Stimulated activated CD4-positive, alpha-beta T cell treated with anti-CD3 and anti-CD28 coated beads, Interleukin-12 subunit alpha, Interleukin-12 subunit beta, amount 100 ng/mL, for 48 hours (primary cell): ENCODE measurements at regions not wholly inside any gene's neighbourhood (a gene's known extent, or its start where the extent isn't known, plus 50 kb on each side); places are given as distances from the start of the nearest gene placed in this dataset.

Source experiments
- DNase-seq, 3 donors: peaks; one replicate each; pipeline ENCODE4 v3.0.0-alpha.2; 2020; ENCODE audit warnings: low read depth in 2 of 3, low spot score in 1 of 3

GRCh38 chr7:22565315-22565811 lies 65.4 kb upstream of the STEAP1B start:
- DNase-seq = no peak

GRCh38 chr7:22564511-22565045 lies 64.6 kb upstream of the STEAP1B start:
- DNase-seq = no peak

DNA sequence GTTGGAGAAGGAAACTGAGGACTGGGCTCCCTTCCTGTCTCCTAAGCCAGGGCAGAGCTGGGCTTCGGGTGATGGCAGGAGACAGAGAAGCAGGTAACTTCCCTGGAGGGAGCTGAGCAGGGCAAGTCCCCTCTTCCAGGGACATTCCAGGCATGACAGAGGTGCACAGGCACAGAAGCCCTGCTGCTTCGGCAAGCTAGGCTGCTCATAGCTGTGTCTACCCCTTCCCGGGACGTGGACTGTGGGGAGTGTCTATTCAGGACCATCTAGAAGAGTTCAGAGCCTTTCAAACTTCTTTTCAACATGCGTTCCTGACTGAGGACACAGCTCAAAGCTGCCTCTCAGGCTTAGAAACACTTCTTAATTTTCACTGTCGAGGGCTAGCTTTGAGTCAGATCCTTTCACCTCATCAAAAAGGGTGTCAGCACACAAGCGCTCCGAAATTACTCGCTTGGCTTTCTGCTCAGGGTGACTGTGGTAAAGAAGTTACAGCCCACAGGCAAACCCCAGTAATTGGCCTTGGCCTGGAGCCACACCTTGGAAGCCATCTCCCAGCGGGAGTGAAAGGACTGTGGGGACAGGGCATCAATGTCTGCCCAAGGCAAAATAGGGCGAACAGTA lies 63.7 kb upstream of the STEAP1B start:
- DNase-seq = peak in 1 of 3 donors; percentile 24

GRCh38 chr7:22563032-22563501 lies 63.1 kb upstream of the STEAP1B start:
- DNase-seq = no peak

- no peak for DNase-seq
Observed at GRCh38 chr7:22561895-22562593, 62.1 kb upstream of the STEAP1B start.

DNA sequence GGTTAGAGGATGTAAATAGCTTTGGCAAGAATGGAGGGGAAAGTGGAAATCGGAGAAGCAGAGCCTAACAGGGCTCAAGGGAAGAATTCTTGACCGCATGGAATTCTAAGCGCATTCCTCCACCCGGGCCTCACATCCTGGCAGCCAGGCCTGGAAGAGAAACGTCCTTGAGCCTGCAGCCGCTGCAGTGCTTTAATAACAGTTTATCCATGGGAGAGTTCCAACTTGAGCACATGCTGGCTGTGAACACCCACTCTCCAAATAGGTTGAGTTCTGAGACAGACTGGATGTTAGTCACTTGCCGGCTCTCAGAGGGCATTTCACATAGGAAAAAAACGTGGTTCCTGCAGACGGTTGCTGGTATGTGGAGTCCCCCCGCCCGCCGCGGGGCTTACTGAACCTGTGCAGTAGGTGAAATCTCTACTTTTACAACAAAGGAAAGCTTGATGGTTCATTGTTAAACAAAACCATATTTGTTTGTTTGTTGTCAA lies 61.4 kb upstream of the STEAP1B start:
- no peak for DNase-seq

GRCh38 chr7:22559829-22560489 lies 60.0 kb upstream of the STEAP1B start:
- DNase-seq = peak; percentile 34 to 63 (median 51)

DNA sequence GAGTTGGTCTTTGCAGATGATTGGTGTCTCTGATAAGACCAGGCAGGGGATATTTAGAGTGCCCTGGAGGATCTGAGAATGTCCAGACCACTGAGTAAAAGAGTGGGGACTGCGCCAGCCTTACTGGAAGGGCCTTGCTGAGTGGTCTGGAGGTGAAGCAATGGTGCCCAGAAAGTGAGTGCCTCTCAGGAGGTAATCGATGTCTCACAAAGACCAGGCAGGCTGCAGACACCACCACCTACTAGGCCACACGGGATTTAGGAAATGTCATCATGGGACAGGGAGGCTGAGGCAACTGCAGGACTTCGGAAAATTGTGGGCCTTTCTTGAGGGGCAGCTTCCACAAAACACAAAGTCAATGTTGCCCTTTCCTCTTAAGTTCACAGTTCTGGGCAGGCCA lies 57.2 kb upstream of the STEAP1B start:
- no peak for DNase-seq

- no peak for DNase-seq
Observed at GRCh38 chr7:22555476-22555875, 55.5 kb upstream of the STEAP1B start.

- no peak for DNase-seq
Observed at GRCh38 chr7:22554184-22554583, 54.2 kb upstream of the STEAP1B start.

GRCh38 chr7:22551768-22552513 lies 52.0 kb upstream of the STEAP1B start:
- DNase-seq = no peak

DNA sequence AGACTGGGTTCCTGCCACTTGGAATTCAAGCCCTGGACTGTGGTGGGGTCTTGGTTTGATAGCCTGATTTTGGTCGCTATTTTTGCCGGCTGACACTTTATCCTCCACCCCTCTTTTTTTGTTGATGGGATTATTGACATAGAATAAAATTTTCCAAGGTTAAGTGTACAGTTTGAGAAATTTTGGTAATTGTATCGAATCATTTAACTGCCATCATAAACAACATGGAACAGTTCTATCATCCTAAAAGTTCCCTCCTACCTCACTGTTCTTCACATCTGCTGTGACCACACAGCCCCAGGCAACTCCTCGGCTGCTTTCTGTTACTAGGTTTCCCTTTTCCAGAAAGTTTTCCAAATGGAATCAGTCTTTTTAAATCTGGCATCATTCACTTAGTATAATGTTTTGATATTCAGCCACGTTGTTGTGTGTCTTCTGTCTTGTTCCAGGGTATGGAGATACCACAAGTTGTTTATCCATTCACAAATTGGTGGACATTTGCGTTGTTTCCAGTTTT lies 50.6 kb upstream of the STEAP1B start:
- DNase-seq = no peak

DNA sequence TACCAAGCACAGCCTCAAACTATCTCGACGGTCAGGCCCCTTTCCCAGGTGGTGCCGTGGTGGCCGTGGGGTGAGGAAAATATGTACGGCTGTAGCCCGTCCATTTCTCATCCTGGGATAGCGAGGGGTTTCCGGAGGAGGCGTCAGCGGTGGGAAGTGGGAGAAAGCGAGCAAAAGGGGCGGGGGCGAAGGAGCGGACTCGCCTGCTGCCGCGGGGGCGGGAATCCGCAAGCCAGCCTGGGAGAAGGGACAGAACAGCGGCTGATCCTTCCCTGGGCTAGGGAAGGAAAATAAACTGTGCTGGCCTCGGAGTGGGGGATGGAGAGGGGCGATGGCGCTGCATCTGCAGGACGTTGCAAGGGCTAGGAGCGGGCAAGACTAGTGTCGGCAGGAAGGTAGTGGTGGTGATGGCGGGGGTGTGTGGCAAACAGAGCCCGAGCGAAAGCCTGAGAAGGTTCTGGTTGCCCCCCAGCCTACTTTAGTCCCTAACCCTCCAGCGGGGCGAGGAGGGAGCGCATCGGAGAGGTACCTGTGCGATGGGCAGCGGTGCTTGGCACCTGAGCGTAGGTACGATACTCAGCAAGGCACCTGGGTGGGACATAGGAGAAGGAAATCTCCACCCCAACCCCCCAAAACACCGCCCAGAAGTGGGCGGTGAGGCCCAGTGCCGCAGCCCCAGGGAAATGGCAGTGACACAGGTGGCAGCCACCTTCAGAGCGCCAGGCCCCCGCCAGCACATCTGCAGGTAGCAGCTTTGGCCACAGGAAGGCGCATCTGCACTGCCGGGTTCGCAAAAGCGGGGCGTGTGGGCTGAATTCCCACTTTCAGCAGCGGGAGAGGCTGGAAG lies 49.9 kb upstream of the STEAP1B start:
- DNase-seq = no peak
